SH-SY5Y (cell line): ENCODE measurements at regions not wholly inside any gene's neighbourhood (a gene's known extent, or its start where the extent isn't known, plus 50 kb on each side); places are given as distances from the start of the nearest gene placed in this dataset.

ENCODE experiments used
- GATA2 ChIP-seq: IDR thresholded peaks from 2 replicates; pipeline ENCODE4 v1.6.1; 2011; ENCODE audit warnings: mild to moderate bottlenecking, low read depth, low read length
- GATA3 ChIP-seq: IDR thresholded peaks from 2 replicates; pipeline ENCODE4 v1.6.1; 2011; ENCODE audit warnings: low read depth, mild to moderate bottlenecking, low read length, moderate library complexity

DNA sequence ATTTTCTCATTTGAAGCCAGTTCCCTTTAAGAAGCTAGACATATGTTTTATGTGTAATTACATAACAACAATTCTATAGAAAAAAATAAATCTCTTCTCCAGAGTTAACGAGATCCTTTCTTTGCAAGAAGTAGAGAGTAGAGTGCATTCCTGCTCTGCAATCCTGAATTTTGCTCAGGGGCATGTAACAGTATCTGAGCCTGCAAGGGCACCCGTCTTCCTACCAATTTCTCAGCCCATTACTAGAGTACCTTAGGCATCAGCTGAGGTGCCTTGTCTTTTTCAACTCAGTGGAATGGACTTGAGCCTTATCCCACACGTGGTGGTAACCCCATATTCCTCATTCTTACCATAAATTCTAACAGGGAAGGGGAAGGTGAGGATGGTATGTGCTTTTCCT is 205.9 kb downstream of the IKZF2 start:
- TF ChIP-seq GATA2 (no peak), GATA3 (no peak)

- TF ChIP-seq GATA3, result no peak
- TF ChIP-seq GATA2, result no peak
These were observed 208.1 kb downstream of the IKZF2 start for GRCh38 chr2:212943351-212943750.

GRCh38 chr2:212941361-212941760 is 210.1 kb downstream of the IKZF2 start:
- TF ChIP-seq GATA2 (no peak), GATA3 (no peak)

- TF ChIP-seq GATA2, result no peak
- TF ChIP-seq GATA3, result no peak
These were observed 210.6 kb downstream of the IKZF2 start for GRCh38 chr2:212940816-212941215.

GRCh38 chr2:212939777-212940531 is 211.5 kb downstream of the IKZF2 start:
- TF ChIP-seq GATA2, result no peak
- TF ChIP-seq GATA3, result no peak

- no peak for TF ChIP-seq GATA2
- no peak for TF ChIP-seq GATA3
These were observed 213.1 kb downstream of the IKZF2 start for GRCh38 chr2:212938144-212938793.

DNA sequence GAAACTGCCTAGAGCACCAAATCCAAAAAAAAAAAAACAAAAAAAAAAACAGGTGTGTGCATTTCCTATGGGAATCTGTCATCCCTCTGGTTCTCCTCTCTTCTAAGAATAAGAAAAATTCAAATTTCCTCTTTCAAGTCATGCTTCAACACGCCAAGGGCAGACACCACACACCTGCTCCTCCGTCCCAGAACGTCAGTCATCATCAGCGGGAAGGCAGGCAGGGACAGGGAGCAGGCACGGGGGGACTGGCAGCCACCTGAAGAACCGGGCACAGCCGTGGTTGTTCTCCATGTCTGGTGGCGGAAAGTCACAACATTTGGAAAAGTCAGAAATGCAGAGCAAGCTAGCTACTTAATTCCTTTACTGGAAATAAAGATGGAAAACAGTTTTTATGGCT is 214.8 kb downstream of the IKZF2 start:
- TF ChIP-seq GATA2 (no peak), GATA3 (no peak)

- no peak for TF ChIP-seq GATA2
- no peak for TF ChIP-seq GATA3
These were observed 215.7 kb downstream of the IKZF2 start for GRCh38 chr2:212935752-212936151.

GRCh38 chr2:212931271-212931670 is 220.1 kb downstream of the IKZF2 start:
- TF ChIP-seq GATA3, result no peak
- TF ChIP-seq GATA2, result no peak

- TF ChIP-seq GATA2 (no peak), GATA3 (no peak)
These were observed 220.7 kb downstream of the IKZF2 start for GRCh38 chr2:212930556-212931260.

DNA sequence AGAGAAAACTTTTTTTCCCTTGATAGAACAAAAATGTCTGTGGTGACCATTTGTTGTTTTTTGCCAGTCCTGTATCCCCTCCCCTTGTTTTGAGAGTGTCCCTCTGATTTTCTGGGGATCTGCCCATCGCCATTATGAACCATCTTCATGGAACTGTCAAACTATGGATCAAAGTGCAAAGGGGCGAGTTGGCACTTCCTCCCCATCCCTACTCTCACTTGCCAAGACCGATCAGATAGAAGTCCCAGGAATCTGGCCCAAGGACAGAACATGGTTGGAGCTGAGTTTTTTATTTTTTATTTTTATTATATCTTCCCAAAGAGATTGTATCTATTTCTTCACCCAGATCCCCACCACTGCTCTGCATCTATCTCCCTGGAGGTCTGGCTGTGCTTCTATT is 221.4 kb downstream of the IKZF2 start:
- no peak for TF ChIP-seq GATA2
- no peak for TF ChIP-seq GATA3

DNA sequence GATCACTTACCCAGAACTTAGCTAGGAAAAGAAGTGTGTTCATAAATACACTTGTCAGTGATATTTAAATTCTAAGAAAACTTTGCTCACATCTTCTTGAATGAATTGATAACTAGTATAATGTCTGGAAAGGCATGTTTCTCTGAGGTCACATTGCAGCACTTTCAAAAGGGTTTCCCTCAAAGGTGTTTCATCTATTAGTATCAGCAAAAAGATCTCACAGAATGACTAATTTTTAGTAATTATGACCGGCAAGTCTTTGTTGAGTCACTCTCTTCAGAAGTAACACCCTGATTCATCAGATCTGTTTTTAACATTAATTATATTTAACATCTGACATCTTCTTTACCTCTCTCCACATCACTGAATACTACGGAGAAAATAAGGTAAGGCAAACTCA is 222.3 kb downstream of the IKZF2 start:
- TF ChIP-seq GATA2 (no peak), GATA3 (no peak)

GRCh38 chr2:212928681-212929080 is 222.7 kb downstream of the IKZF2 start:
- TF ChIP-seq GATA3, result no peak
- TF ChIP-seq GATA2, result no peak

- no peak for TF ChIP-seq GATA2
- no peak for TF ChIP-seq GATA3
These were observed 224.5 kb downstream of the IKZF2 start for GRCh38 chr2:212926940-212927339.

DNA sequence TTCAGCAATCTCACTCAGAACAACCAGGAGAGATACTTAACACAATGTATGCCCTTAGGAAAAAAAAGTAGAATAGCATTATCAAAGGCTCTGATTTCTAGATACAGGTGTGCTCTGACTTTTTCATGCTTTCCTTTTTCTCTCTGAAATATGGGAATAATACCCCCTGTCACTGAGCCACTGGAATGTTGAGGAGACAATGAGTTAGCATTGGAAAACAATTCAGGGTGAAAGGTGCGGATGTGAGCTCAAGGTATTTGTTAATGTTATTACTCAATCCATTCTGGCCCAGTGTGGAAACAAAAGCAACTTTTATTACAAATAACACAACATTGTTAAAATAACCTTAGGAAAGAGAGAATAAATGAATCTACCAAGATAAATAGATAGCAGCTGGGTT is 228.0 kb downstream of the IKZF2 start:
- TF ChIP-seq GATA3 (no peak), GATA2 (no peak)

- TF ChIP-seq GATA3 (no peak), GATA2 (no peak)
These were observed 228.7 kb downstream of the IKZF2 start for GRCh38 chr2:212922701-212923100.

DNA sequence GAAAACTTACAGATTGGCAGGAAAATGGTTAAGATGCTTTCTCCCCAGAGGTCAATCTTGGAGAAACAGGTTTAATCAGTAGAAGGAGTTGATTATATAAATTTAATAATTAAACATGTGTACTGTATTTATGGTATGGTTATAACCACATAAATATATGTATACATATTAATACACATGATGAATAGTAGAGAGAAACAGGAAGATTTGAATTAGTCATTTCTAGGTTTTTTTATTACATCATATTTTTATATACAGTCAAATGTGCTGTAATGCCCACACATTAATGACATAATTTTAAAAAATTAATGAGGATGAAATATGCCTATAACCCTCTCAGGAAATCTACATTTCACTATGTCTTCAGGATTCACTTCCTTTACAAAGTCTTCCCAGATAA is 229.7 kb downstream of the IKZF2 start:
- no peak for TF ChIP-seq GATA2
- TF ChIP-seq GATA3, result no peak
